ENCODE measurements at regions not wholly inside any gene's neighbourhood (a gene's known extent, or its start where the extent isn't known, plus 50 kb on each side); places are given as distances from the start of the nearest gene placed in this dataset.

GRCh38 chr20:55360895-55361294 is 644.4 kb downstream of the CBLN4 start:
- WGBS (ENCODE audit: insufficient coverage, low coverage, low lambda C conversion rate, missing lambda C conversion rate), result 79% methylated on average over 1 of the region's 1 CpG
- Histone ChIP-seq H3K4me3 (no peak overlapping the region), H3K4me1 (no peaks in the 10 kb centered on the region), H3K27ac (no peak overlapping the region), H3K9me3 (no peaks in the 10 kb centered on the region), H3K27me3 (no peaks in the 10 kb centered on the region), H3K36me3 (no peaks in the 10 kb centered on the region)
- intact Hi-C loops (cut with DNase I), result no loop called here
- no peak for DNase-seq
- ATAC-seq, result no peak
- no peak for TF ChIP-seq CTCF (IDR thresholded peaks at IDR 0.05)
- TF ChIP-seq POLR2A (IDR thresholded peaks at IDR 0.05), result no peak

GRCh38 chr20:55354720-55355119 is 650.6 kb downstream of the CBLN4 start:
- intact Hi-C loops (cut with DNase I), result no loop called here
- H3K27me3 ChIP-seq, result no peaks in the 10 kb centered on the region
- DNase-seq (no peak), ATAC-seq (no peak)
- no peaks in the 10 kb centered on the region for H3K9me3 ChIP-seq
- TF ChIP-seq POLR2A (IDR thresholded peaks at IDR 0.05), result no peak
- no peak for TF ChIP-seq CTCF (IDR thresholded peaks at IDR 0.05)
- no peak overlapping the region for H3K4me3 ChIP-seq
- H3K27ac ChIP-seq, result no peak overlapping the region
- no peaks in the 10 kb centered on the region for H3K4me1 ChIP-seq
- no peaks in the 10 kb centered on the region for H3K36me3 ChIP-seq
- WGBS (ENCODE audit: insufficient coverage, low coverage, low lambda C conversion rate, missing lambda C conversion rate), result no CpG with 5 or more reads among the region's 3 CpGs

- Histone ChIP-seq H3K4me3 (no peak overlapping the region), H3K4me1 (no peaks in the 10 kb centered on the region), H3K27me3 (no peaks in the 10 kb centered on the region), H3K9me3 (no peaks in the 10 kb centered on the region), H3K27ac (no peak overlapping the region), H3K36me3 (no peaks in the 10 kb centered on the region)
- intact Hi-C loops (cut with DNase I), result no loop called here
- WGBS (ENCODE audit: insufficient coverage, low coverage, low lambda C conversion rate, missing lambda C conversion rate), result 67% methylated on average over 1 of the region's 1 CpG
- TF ChIP-seq POLR2A (IDR thresholded peaks at IDR 0.05) (no peak), CTCF (IDR thresholded peaks at IDR 0.05) (no peak)
- DNase-seq, result no peak
- no peak for ATAC-seq
Measured at GRCh38 chr20:55353206-55353605, 652.1 kb downstream of the CBLN4 start.

- Histone ChIP-seq H3K36me3 (no peaks in the 10 kb centered on the region), H3K4me3 (no peak overlapping the region), H3K4me1 (no peaks in the 10 kb centered on the region), H3K9me3 (no peaks in the 10 kb centered on the region), H3K27me3 (no peaks in the 10 kb centered on the region), H3K27ac (no peak overlapping the region)
- ATAC-seq, result no peak
- intact Hi-C loops (cut with DNase I), result no loop called here
- WGBS (ENCODE audit: insufficient coverage, low coverage, low lambda C conversion rate, missing lambda C conversion rate), result 47% methylated on average over 5 of the region's 5 CpGs
- TF ChIP-seq POLR2A (IDR thresholded peaks at IDR 0.05) (no peak), CTCF (IDR thresholded peaks at IDR 0.05) (no peak)
- DNase-seq, result no peak
Measured at GRCh38 chr20:55348223-55348622, 657.1 kb downstream of the CBLN4 start.

- Histone ChIP-seq H3K9me3 (no peaks in the 10 kb centered on the region), H3K4me1 (no peaks in the 10 kb centered on the region), H3K36me3 (no peaks in the 10 kb centered on the region), H3K27me3 (no peaks in the 10 kb centered on the region), H3K4me3 (no peak overlapping the region), H3K27ac (no peak overlapping the region)
- intact Hi-C loops (cut with DNase I), result no loop called here
- DNase-seq, result no peak
- no peak for TF ChIP-seq POLR2A (IDR thresholded peaks at IDR 0.05)
- TF ChIP-seq CTCF (IDR thresholded peaks at IDR 0.05), result no peak
- ATAC-seq, result no peak
- whole genome bisulfite sequencing (ENCODE audit: insufficient coverage, low coverage, low lambda C conversion rate, missing lambda C conversion rate), result 62% methylated on average over 3 of the region's 3 CpGs
Measured at GRCh38 chr20:55342822-55343221, 662.5 kb downstream of the CBLN4 start.
